ENCODE measurements at regions not wholly inside any gene's neighbourhood (a gene's known extent, or its start where the extent isn't known, plus 50 kb on each side); places are given as distances from the start of the nearest gene placed in this dataset.
"Not testable (repeated sequence)": the region's sequence is repeated elsewhere in the genome, so short reads cannot be mapped to it uniquely, and the experiment has no call there.

- Histone ChIP-seq H3K27me3 (replicated peaks; ENCODE audit: control insufficient read depth, insufficient read depth, low read length) (no peaks in the 10 kb centered on the region; the same call in 1 of the 2 replicates), H3K36me3 (ENCODE audit: control insufficient read depth, insufficient read depth, low read length) (no peaks in the 10 kb centered on the region), H3K4me3 (replicated peaks; ENCODE audit: low read depth, low read length) (no peak overlapping the region)
- TF ChIP-seq CTCF (IDR thresholded peaks at IDR 0.05; ENCODE audit: insufficient read depth, low read length, poor library complexity, severe bottlenecking), result no peak
- DNase-seq (ENCODE audit: extremely low read depth, insufficient read length), result no peak
These were observed 179.9 kb downstream of the FASLG start for GRCh38 chr1:172838680-172839313.

- not testable (repeated sequence) for DNase-seq (ENCODE audit: extremely low read depth, insufficient read length); H3K27me3 ChIP-seq (replicated peaks; ENCODE audit: control insufficient read depth, insufficient read depth, low read length); H3K36me3 ChIP-seq (ENCODE audit: control insufficient read depth, insufficient read depth, low read length); H3K4me3 ChIP-seq (replicated peaks; ENCODE audit: low read depth, low read length)
These were observed 180.7 kb downstream of the FASLG start for GRCh38 chr1:172839639-172840038.

GRCh38 chr1:172843444-172843843 is 184.5 kb downstream of the FASLG start:
- H3K36me3 ChIP-seq (ENCODE audit: control insufficient read depth, insufficient read depth, low read length), result no peaks in the 10 kb centered on the region
- no peaks in the 10 kb centered on the region; the same call in 1 of the 2 replicates for H3K27me3 ChIP-seq (replicated peaks; ENCODE audit: control insufficient read depth, insufficient read depth, low read length)
- TF ChIP-seq CTCF (IDR thresholded peaks at IDR 0.05; ENCODE audit: insufficient read depth, low read length, poor library complexity, severe bottlenecking), result no peak
- no peak overlapping the region for H3K4me3 ChIP-seq (replicated peaks; ENCODE audit: low read depth, low read length)
- DNase-seq (ENCODE audit: extremely low read depth, insufficient read length), result no peak

GRCh38 chr1:172845371-172845770 is 186.5 kb downstream of the FASLG start:
- H3K27me3 ChIP-seq (replicated peaks; ENCODE audit: control insufficient read depth, insufficient read depth, low read length), result no peaks in the 10 kb centered on the region; the same call in 1 of the 2 replicates
- no peak for TF ChIP-seq CTCF (IDR thresholded peaks at IDR 0.05; ENCODE audit: insufficient read depth, low read length, poor library complexity, severe bottlenecking)
- peak; percentile 14 for DNase-seq (ENCODE audit: extremely low read depth, insufficient read length)
- no peak overlapping the region for H3K4me3 ChIP-seq (replicated peaks; ENCODE audit: low read depth, low read length)
- H3K36me3 ChIP-seq (ENCODE audit: control insufficient read depth, insufficient read depth, low read length), result no peaks in the 10 kb centered on the region

GRCh38 chr1:172845865-172846264 is 187.0 kb downstream of the FASLG start:
- Histone ChIP-seq H3K36me3 (ENCODE audit: control insufficient read depth, insufficient read depth, low read length) (no peaks in the 10 kb centered on the region), H3K27me3 (replicated peaks; ENCODE audit: control insufficient read depth, insufficient read depth, low read length) (no peaks in the 10 kb centered on the region; the same call in 1 of the 2 replicates), H3K4me3 (replicated peaks; ENCODE audit: low read depth, low read length) (no peak overlapping the region)
- no peak for DNase-seq (ENCODE audit: extremely low read depth, insufficient read length)
- TF ChIP-seq CTCF (IDR thresholded peaks at IDR 0.05; ENCODE audit: insufficient read depth, low read length, poor library complexity, severe bottlenecking), result no peak

- not testable (repeated sequence) for DNase-seq (ENCODE audit: extremely low read depth, insufficient read length); H3K4me3 ChIP-seq (replicated peaks; ENCODE audit: low read depth, low read length); H3K36me3 ChIP-seq (ENCODE audit: control insufficient read depth, insufficient read depth, low read length); H3K27me3 ChIP-seq (replicated peaks; ENCODE audit: control insufficient read depth, insufficient read depth, low read length)
These were observed 188.9 kb downstream of the FASLG start for GRCh38 chr1:172847814-172848213.

- TF ChIP-seq CTCF (IDR thresholded peaks at IDR 0.05; ENCODE audit: insufficient read depth, low read length, poor library complexity, severe bottlenecking), result no peak
These were observed 190.8 kb downstream of the FASLG start for GRCh38 chr1:172849653-172850052.

More at GRCh38 chr1:172849653-172850052, 190.8 kb downstream of the FASLG start:
- H3K4me3 ChIP-seq (replicated peaks; ENCODE audit: low read depth, low read length), result no peak overlapping the region
- H3K36me3 ChIP-seq (ENCODE audit: control insufficient read depth, insufficient read depth, low read length), result no peaks in the 10 kb centered on the region
- no peak for DNase-seq (ENCODE audit: extremely low read depth, insufficient read length)
- H3K27me3 ChIP-seq (replicated peaks; ENCODE audit: control insufficient read depth, insufficient read depth, low read length), result no peaks in the 10 kb centered on the region
